ENCODE measurements at regions not wholly inside any gene's neighbourhood (a gene's known extent, or its start where the extent isn't known, plus 50 kb on each side); places are given as distances from the start of the nearest gene placed in this dataset.

- Histone ChIP-seq H3K9ac (ENCODE audit: low read length) (no peak overlapping the region), H3K9me3 (ENCODE audit: control insufficient read depth in 1 of 2, insufficient read depth in 1 of 2, low read depth in 1 of 2, low read length in 2 of 2) (no peaks in the 10 kb centered on the region), H3K27me3 (ENCODE audit: insufficient read depth, low read length) (peaks cover 49% of the 10 kb centered on the region), H3K79me2 (ENCODE audit: insufficient read depth, low read length) (no peaks in the 10 kb centered on the region), H3K4me3 (replicated peaks in 1 of 2; ENCODE audit: low read depth in 1 of 2, low read length in 2 of 2) (no peak overlapping the region), H3K4me2 (ENCODE audit: low read length) (no peak overlapping the region), H3K27ac (ENCODE audit: low read depth, low read length) (no peak overlapping the region), H4K20me1 (ENCODE audit: insufficient read depth) (no peaks in the 10 kb centered on the region), H3K36me3 (ENCODE audit: control insufficient read depth in 1 of 2, insufficient read depth in 2 of 2, low read length in 2 of 2) (no peaks in the 10 kb centered on the region), H3K4me1 (ENCODE audit: control insufficient read depth in 1 of 2, insufficient read depth in 2 of 2, low read length in 2 of 2) (no peaks in the 10 kb centered on the region), H2AFZ (ENCODE audit: low read depth, low read length, poor library complexity, severe bottlenecking) (no peak overlapping the region), H3K9me2 (ENCODE audit: insufficient read depth) (no peaks in the 10 kb centered on the region)
- BruUV-seq (replicated peaks), result no TSS peak
- ChIA-PET RAD21 (ENCODE audit: low non-redundant PET in 1 of 2, low total read pairs in 2 of 2, uncharacterized antibody in 2 of 2, unreplicated experiment in 2 of 2) (no interaction called here), CTCF (no interaction called here), POLR2A (no interaction called here)
- ATAC-seq, result no peak
- TF ChIP-seq CEBPB (IDR thresholded peaks at IDR 0.05; ENCODE audit: low read depth) (no peak), CTCF (IDR thresholded peaks at IDR 0.05 in 2 of 3, conservative IDR thresholded peaks at IDR 0.05 in 1 of 3; ENCODE audit: borderline replicate concordance in 1 of 3, insufficient read depth in 1 of 3, low read depth in 2 of 3, low read length in 2 of 3) (no peak), REST (IDR thresholded peaks at IDR 0.05; ENCODE audit: low read depth) (no peak), SRF (IDR thresholded peaks at IDR 0.05; ENCODE audit: low read depth) (no peak), POLR2AphosphoS5 (IDR thresholded peaks at IDR 0.05; ENCODE audit: low read depth, low read length) (no peak), ZFX (IDR thresholded peaks at IDR 0.05) (no peak), CBX3 (IDR thresholded peaks at IDR 0.05; ENCODE audit: low read depth) (no peak), ZNF274 (IDR thresholded peaks at IDR 0.05; ENCODE audit: low read depth, low read length) (no peak), RAD21 (IDR thresholded peaks at IDR 0.05; ENCODE audit: low read depth) (no peak), JUND (IDR thresholded peaks at IDR 0.05) (no peak), TCF7L2 (IDR thresholded peaks at IDR 0.05; ENCODE audit: borderline replicate concordance, extremely low read depth, insufficient read depth, insufficient read length) (no peak), EZH2 (IDR thresholded peaks at IDR 0.05) (no peak), YY1 (IDR thresholded peaks at IDR 0.05; ENCODE audit: extremely low read depth, insufficient replicate concordance, low read depth, low read length) (no peak), MAX (IDR thresholded peaks at IDR 0.05) (no peak), ZBTB33 (IDR thresholded peaks at IDR 0.05; ENCODE audit: extremely low read depth, insufficient replicate concordance, low read length) (no peak), EZH2phosphoT487 (IDR thresholded peaks at IDR 0.05; ENCODE audit: borderline replicate concordance) (no peak), SP1 (IDR thresholded peaks at IDR 0.05; ENCODE audit: low read depth) (no peak), POLR2A (IDR thresholded peaks at IDR 0.05; ENCODE audit: borderline replicate concordance, extremely low read depth, insufficient read depth, insufficient read length) (no peak)
- intact Hi-C loops (cut with micrococcal nuclease), result no loop called here
- DNase-seq (ENCODE audit: low read depth, low spot score), result no peak
Measured at GRCh38 chr7:25541094-25541821, 313.0 kb upstream of the NPVF start.

Measured in HCT116 (cell line).